ENCODE measurements at regions not wholly inside any gene's neighbourhood (a gene's known extent, or its start where the extent isn't known, plus 50 kb on each side); places are given as distances from the start of the nearest gene placed in this dataset.

DNA sequence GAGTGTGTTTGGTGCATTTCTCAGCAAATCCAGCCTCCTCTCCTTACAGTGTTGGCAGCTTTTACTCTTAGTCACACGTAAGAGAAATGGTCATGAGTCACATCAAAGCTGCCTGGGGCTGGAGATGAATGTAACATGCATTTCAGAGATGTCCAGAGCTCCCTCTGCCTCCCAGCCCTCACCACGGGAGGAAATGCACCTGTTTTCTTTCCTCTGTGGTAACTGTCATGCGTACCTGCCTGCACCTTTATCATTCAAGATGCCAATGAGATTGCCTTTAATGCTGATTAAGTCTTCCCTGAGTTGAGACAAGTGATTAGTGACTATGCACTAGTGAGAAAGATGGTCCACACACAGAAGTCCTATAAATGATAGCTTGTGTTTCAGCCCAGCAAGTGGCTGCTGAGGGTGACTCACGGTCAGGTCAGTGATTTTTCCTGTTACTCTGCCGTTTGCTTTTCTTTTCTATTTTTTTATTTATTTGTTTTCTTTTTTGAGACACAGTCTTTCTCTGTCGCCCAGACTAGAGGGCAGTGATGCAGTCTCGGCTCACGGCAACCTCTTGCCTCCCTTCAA lies 277.3 kb upstream of the FMN2 start:
- Histone ChIP-seq H3K4me3 (ENCODE audit: low read depth, low read length, poor library complexity, severe bottlenecking) (no peak overlapping the region), H3K27me3 (replicated peaks; ENCODE audit: insufficient read depth, low read depth, low read length, poor library complexity) (no peaks in the 10 kb centered on the region)

DNA sequence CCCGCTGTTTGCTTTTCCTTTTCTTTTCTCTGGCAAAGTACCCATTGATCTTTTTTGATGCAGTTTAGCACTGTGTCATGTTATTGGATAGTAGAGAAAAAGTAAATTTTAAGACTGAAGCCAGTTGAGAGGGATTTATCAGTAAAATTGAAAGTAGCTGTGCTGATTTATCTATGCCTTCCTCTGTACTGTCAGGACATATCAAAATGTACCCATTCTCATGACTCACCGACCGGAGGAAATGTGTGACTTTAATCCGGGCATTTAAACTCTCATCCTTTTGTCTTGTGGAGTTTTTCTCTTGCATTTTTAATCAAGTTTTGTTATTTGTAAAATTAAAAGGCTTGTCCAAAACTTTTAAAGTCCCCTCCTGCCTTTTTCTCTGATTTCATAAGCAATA lies 276.6 kb upstream of the FMN2 start:
- CTCF ChIA-PET, result no interaction called here
- no peak overlapping the region for H3K27ac ChIP-seq (ENCODE audit: low read depth, low read length, poor library complexity, severe bottlenecking)
- H3K4me3 ChIP-seq (ENCODE audit: low read depth, low read length, poor library complexity, severe bottlenecking), result no peak overlapping the region
- no TSS peak for BruUV-seq (replicated peaks)
- no peaks in the 10 kb centered on the region for H3K4me1 ChIP-seq (ENCODE audit: insufficient read depth, low read length, poor library complexity, severe bottlenecking)
- no peaks in the 10 kb centered on the region for H3K36me3 ChIP-seq (ENCODE audit: insufficient read depth, low read length, poor library complexity, severe bottlenecking)
- no peaks in the 10 kb centered on the region for H3K9me3 ChIP-seq (ENCODE audit: low read depth, low read length, poor library complexity, severe bottlenecking)
- DNase-seq (ENCODE audit: low spot score), result no peak
- POLR2A ChIA-PET (ENCODE audit: low non-redundant PET), result no interaction called here
- no peaks in the 10 kb centered on the region for H3K27me3 ChIP-seq (replicated peaks; ENCODE audit: insufficient read depth, low read depth, low read length, poor library complexity)
- no peak for TF ChIP-seq EZH2 (IDR thresholded peaks at IDR 0.05; ENCODE audit: borderline replicate concordance, low read depth, low read length, poor library complexity, severe bottlenecking)
- TF ChIP-seq, protein P1, sequence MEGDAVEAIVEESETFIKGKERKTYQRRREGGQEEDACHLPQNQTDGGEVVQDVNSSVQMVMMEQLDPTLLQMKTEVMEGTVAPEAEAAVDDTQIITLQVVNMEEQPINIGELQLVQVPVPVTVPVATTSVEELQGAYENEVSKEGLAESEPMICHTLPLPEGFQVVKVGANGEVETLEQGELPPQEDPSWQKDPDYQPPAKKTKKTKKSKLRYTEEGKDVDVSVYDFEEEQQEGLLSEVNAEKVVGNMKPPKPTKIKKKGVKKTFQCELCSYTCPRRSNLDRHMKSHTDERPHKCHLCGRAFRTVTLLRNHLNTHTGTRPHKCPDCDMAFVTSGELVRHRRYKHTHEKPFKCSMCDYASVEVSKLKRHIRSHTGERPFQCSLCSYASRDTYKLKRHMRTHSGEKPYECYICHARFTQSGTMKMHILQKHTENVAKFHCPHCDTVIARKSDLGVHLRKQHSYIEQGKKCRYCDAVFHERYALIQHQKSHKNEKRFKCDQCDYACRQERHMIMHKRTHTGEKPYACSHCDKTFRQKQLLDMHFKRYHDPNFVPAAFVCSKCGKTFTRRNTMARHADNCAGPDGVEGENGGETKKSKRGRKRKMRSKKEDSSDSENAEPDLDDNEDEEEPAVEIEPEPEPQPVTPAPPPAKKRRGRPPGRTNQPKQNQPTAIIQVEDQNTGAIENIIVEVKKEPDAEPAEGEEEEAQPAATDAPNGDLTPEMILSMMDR (conservative IDR thresholded peaks at IDR 0.05; ENCODE audit: low read depth, low read length), result no peak
- intact Hi-C loops (cut with micrococcal nuclease; ENCODE audit: unreplicated experiment), result no loop called here

More for the DNA sequence above, 277.3 kb upstream of the FMN2 start:
- Histone ChIP-seq H3K9me3 (ENCODE audit: low read depth, low read length, poor library complexity, severe bottlenecking) (no peaks in the 10 kb centered on the region), H3K4me1 (ENCODE audit: insufficient read depth, low read length, poor library complexity, severe bottlenecking) (no peaks in the 10 kb centered on the region), H3K36me3 (ENCODE audit: insufficient read depth, low read length, poor library complexity, severe bottlenecking) (no peaks in the 10 kb centered on the region), H3K27ac (ENCODE audit: low read depth, low read length, poor library complexity, severe bottlenecking) (no peak overlapping the region)
- POLR2A ChIA-PET (ENCODE audit: low non-redundant PET), result no interaction called here
- DNase-seq (ENCODE audit: low spot score), result peak; percentile 17
- intact Hi-C loops (cut with micrococcal nuclease; ENCODE audit: unreplicated experiment), result no loop called here
- BruUV-seq (replicated peaks), result no TSS peak
- CTCF ChIA-PET, result no interaction called here
- TF ChIP-seq, protein P1 (conservative IDR thresholded peaks at IDR 0.05; ENCODE audit: low read depth, low read length), result no peak
- no peak for TF ChIP-seq EZH2 (IDR thresholded peaks at IDR 0.05; ENCODE audit: borderline replicate concordance, low read depth, low read length, poor library complexity, severe bottlenecking)

DNA sequence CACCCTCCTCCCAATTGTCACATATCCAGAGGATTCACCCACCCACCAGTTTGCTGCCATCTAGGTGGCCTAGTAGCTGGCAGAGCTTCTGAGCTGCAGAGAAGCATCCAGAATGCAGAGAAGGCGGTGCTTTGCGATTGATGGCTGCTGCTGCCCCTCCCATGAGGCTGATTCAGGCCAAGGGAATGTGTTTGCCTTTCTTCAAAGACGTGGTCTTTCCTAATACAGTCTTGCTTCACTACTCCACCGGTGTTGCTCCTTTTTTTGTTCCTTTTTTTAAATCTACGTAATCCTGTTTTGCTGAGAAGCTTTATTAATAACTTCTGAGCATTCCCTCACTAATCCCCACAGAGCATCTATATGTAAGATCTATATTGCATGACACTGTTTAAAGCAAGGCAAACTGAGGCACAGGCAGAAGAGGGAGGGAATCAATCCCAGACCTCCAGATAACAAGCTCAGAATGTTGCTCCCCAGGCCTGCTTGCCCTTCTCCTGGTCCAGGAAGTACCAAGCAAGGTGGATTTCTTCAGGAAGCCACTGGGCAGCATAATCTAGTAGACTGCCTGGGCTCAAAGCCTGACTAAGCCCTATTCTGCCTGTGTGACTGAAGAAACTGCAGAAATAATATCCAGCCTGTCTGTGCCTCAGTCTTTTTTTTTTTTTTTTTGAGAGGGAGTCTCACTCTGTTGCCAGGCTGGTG lies 275.5 kb upstream of the FMN2 start:
- POLR2A ChIA-PET (ENCODE audit: low non-redundant PET), result no interaction called here
- intact Hi-C loops (cut with micrococcal nuclease; ENCODE audit: unreplicated experiment), result no loop called here
- no peaks in the 10 kb centered on the region for H3K27me3 ChIP-seq (replicated peaks; ENCODE audit: insufficient read depth, low read depth, low read length, poor library complexity)
- CTCF ChIA-PET, result no interaction called here
- no peaks in the 10 kb centered on the region for H3K9me3 ChIP-seq (ENCODE audit: low read depth, low read length, poor library complexity, severe bottlenecking)
- DNase-seq (ENCODE audit: low spot score), result peak; percentile 9
- H3K27ac ChIP-seq (ENCODE audit: low read depth, low read length, poor library complexity, severe bottlenecking), result no peak overlapping the region
- BruUV-seq (replicated peaks), result no TSS peak
- H3K4me3 ChIP-seq (ENCODE audit: low read depth, low read length, poor library complexity, severe bottlenecking), result no peak overlapping the region
- H3K4me1 ChIP-seq (ENCODE audit: insufficient read depth, low read length, poor library complexity, severe bottlenecking), result no peaks in the 10 kb centered on the region
- TF ChIP-seq, protein P1 (conservative IDR thresholded peaks at IDR 0.05; ENCODE audit: low read depth, low read length), result no peak
- TF ChIP-seq EZH2 (IDR thresholded peaks at IDR 0.05; ENCODE audit: borderline replicate concordance, low read depth, low read length, poor library complexity, severe bottlenecking), result no peak
- H3K36me3 ChIP-seq (ENCODE audit: insufficient read depth, low read length, poor library complexity, severe bottlenecking), result no peaks in the 10 kb centered on the region
